CD8-positive, alpha-beta memory T cell (primary cell): ENCODE measurements at regions not wholly inside any gene's neighbourhood (a gene's known extent, or its start where the extent isn't known, plus 50 kb on each side); places are given as distances from the start of the nearest gene placed in this dataset.
A peak's percentile ranks its signal among the peaks of the same experiment; 100 is the strongest.

Experiments used
- CTCF ChIA-PET: fragments of 350-600 bp; sonication (Branson Sonifier 250); formaldehyde crosslinking; loops from one replicate; lab custom pipeline; 2021; ENCODE audit warnings: antibody characterized with exemption; lab: Charles Lee
- POLR2A ChIA-PET: fragments of 350-600 bp; sonication (Branson Sonifier 250); formaldehyde crosslinking; loops from one replicate; lab custom pipeline; 2021; ENCODE audit warnings: antibody characterized with exemption; lab: Charles Lee
- DNase-seq, 5 donors: peaks; one replicate each; pipeline versions ENCODE4 v3.0.0 to v3.0.0-alpha.2; 2020 to 2022; ENCODE audit warnings: mixed read lengths in 1 of 5
- H3K27ac ChIP-seq: one replicate; pipeline ENCODE4 v1.7.0; 2013; ENCODE audit warnings: low read depth, mild to moderate bottlenecking, low read length, moderate library complexity
- H3K27me3 ChIP-seq: 2 replicates; pipeline ENCODE4 v1.7.0; 2013; ENCODE audit warnings: low read length, mild to moderate bottlenecking; ENCODE audit not compliant: insufficient read depth, poor library complexity, severe bottlenecking
- H3K36me3 ChIP-seq: 2 replicates; pipeline ENCODE4 v1.7.0; 2013; ENCODE audit warnings: mild to moderate bottlenecking, low read length, moderate library complexity; ENCODE audit not compliant: insufficient read depth
- H3K4me1 ChIP-seq: 2 replicates; pipeline ENCODE4 v1.7.0; 2013; ENCODE audit warnings: mild to moderate bottlenecking, low read length, moderate library complexity; ENCODE audit not compliant: insufficient read depth
- H3K4me3 ChIP-seq: 2 replicates; pipeline ENCODE4 v1.7.0; 2013; ENCODE audit warnings: mild to moderate bottlenecking, low read length
- H3K9me3 ChIP-seq: 2 replicates; pipeline ENCODE4 v1.7.0; 2013; ENCODE audit warnings: mild to moderate bottlenecking, low read length
- H3K27ac Mint-ChIP-seq, 8 donors: one replicate each; pipeline ENCODE4 v1.8.0; 2020 to 2021; ENCODE audit warnings: mixed read lengths in 8 of 8, mild to moderate bottlenecking in 6 of 8, inconsistent platforms in 3 of 8, moderate library complexity in 3 of 8
- H3K27me3 Mint-ChIP-seq, 2 donors: one replicate each; pipeline ENCODE4 v1.8.0; 2020 to 2021; ENCODE audit warnings: mixed read lengths in 2 of 2, mild to moderate bottlenecking in 1 of 2, moderate library complexity in 1 of 2
- H3K36me3 Mint-ChIP-seq, 3 donors: one replicate each; pipeline ENCODE4 v1.8.0; 2020 to 2021; ENCODE audit warnings: mixed read lengths in 3 of 3, inconsistent platforms in 1 of 3, mild to moderate bottlenecking in 1 of 3
- H3K4me1 Mint-ChIP-seq, 3 donors: one replicate each; pipeline ENCODE4 v1.8.0; 2020 to 2021; ENCODE audit warnings: mixed read lengths in 3 of 3, inconsistent platforms in 1 of 3, mild to moderate bottlenecking in 1 of 3
- H3K4me3 Mint-ChIP-seq, 7 donors: one replicate each; pipeline ENCODE4 v1.8.0; 2020 to 2021; ENCODE audit warnings: mixed read lengths in 7 of 7, mild to moderate bottlenecking in 6 of 7, moderate library complexity in 4 of 7, inconsistent platforms in 2 of 7
- H3K9me3 Mint-ChIP-seq, 5 donors: one replicate each; pipeline ENCODE4 v1.8.0; 2020 to 2022; ENCODE audit warnings: mixed read lengths in 5 of 5, mild to moderate bottlenecking in 3 of 5, moderate library complexity in 2 of 5, inconsistent platforms in 1 of 5

DNA sequence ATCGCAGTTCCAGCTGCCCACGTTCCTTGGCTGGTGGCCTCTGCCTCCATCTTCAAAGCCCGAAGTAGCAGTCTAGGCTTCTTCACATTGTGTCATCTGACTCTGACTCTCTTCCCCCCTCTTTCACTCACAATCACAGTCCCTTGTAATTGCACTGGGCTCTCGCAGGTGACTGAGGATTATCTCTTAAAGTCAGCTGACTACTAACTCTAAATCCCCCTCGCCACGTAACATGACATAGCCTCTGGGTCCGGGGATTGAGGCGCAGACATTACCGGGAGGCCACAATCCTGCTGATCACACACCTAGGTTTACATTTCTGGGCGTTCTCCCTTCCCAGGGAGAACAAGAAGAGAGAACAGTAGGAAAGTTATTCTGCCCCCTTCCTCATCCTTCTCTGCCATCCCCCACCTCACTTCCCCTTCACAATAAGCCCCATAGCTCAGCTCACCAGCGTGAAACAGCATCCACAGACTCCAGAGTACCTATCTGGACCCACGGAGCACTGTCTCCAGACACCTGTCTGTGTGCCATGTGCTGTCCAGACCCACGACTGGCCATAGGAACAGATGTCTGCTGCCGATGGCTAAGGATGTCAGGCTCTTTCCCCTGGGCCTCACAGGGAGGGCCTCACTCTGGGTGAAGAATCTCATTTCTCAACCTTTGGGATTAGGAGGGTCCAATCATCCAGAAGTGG, 64.3 kb upstream of the FZD7 start:
- Mint-ChIP-seq H3K9me3 (peaks cover 0 to 6% (median 0%) of the 10 kb centered on the region in 5 donors), H3K4me3 (no peak overlapping the region)
- POLR2A ChIA-PET, result no interaction called here

GRCh38 chr2:201969938-201970785, 63.5 kb upstream of the FZD7 start:
- Histone ChIP-seq H3K4me1 (no peaks in the 10 kb centered on the region), H3K9me3 (no peaks in the 10 kb centered on the region), H3K36me3 (no peaks in the 10 kb centered on the region), H3K27ac (no peak overlapping the region), H3K4me3 (no peak overlapping the region), H3K27me3 (no peaks in the 10 kb centered on the region)
- CTCF ChIA-PET, result no interaction called here
- POLR2A ChIA-PET, result no interaction called here
- no peak overlapping the region for H3K27ac Mint-ChIP-seq
- peaks cover 7 to 12% of the 10 kb centered on the region in 2 donors for H3K27me3 Mint-ChIP-seq
- peaks cover 0 to 6% (median 0%) of the 10 kb centered on the region in 5 donors for H3K9me3 Mint-ChIP-seq
- no peak for DNase-seq
- H3K4me1 Mint-ChIP-seq, result no peaks in the 10 kb centered on the region
- H3K4me3 Mint-ChIP-seq, result no peak overlapping the region
- no peaks in the 10 kb centered on the region for H3K36me3 Mint-ChIP-seq

More for the DNA sequence above, 64.3 kb upstream of the FZD7 start:
- Histone ChIP-seq H3K4me3 (no peak overlapping the region), H3K36me3 (no peaks in the 10 kb centered on the region), H3K27ac (no peak overlapping the region), H3K27me3 (no peaks in the 10 kb centered on the region), H3K4me1 (no peaks in the 10 kb centered on the region), H3K9me3 (no peaks in the 10 kb centered on the region)
- DNase-seq, result no peak
- Mint-ChIP-seq H3K27ac (no peak overlapping the region), H3K36me3 (no peaks in the 10 kb centered on the region), H3K27me3 (peaks cover 6 to 12% of the 10 kb centered on the region in 2 donors), H3K4me1 (peaks cover 0 to 4% (median 0%) of the 10 kb centered on the region in 3 donors)
- CTCF ChIA-PET, result no interaction called here

DNA sequence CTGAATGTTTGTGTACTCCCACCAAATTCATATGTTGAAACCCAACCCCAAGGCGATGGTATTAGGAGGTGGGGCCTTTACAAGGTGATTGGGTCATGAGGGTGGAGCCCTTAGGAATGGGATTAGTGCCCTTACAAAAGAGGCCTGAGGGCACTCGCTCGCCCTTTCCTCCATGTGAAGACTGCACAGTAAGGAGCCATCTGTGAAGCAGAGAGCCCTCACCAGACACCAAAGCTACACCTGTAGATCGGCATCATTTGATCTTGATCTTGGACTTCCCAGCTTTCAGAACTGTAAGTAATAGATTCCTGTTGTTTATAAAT, 62.9 kb upstream of the FZD7 start:
- H3K27me3 Mint-ChIP-seq, result peaks cover 11 to 12% of the 10 kb centered on the region in 2 donors
- H3K4me3 Mint-ChIP-seq, result no peak overlapping the region
- H3K4me1 Mint-ChIP-seq, result no peaks in the 10 kb centered on the region
- H3K9me3 ChIP-seq, result no peaks in the 10 kb centered on the region
- H3K27ac Mint-ChIP-seq, result no peak overlapping the region
- no peaks in the 10 kb centered on the region for H3K36me3 ChIP-seq
- no peaks in the 10 kb centered on the region for H3K36me3 Mint-ChIP-seq
- H3K27ac ChIP-seq, result no peak overlapping the region
- DNase-seq, result no peak
- H3K4me1 ChIP-seq, result no peaks in the 10 kb centered on the region
- H3K27me3 ChIP-seq, result no peaks in the 10 kb centered on the region
- CTCF ChIA-PET, result no interaction called here
- no peak overlapping the region for H3K4me3 ChIP-seq
- POLR2A ChIA-PET, result no interaction called here
- H3K9me3 Mint-ChIP-seq, result peaks cover 0 to 6% (median 0%) of the 10 kb centered on the region in 5 donors

- Mint-ChIP-seq H3K4me3 (no peak overlapping the region), H3K27me3 (peaks cover 13 to 15% of the 10 kb centered on the region in 2 donors), H3K9me3 (peaks cover 0 to 6% (median 0%) of the 10 kb centered on the region in 5 donors), H3K4me1 (no peaks in the 10 kb centered on the region), H3K36me3 (no peaks in the 10 kb centered on the region), H3K27ac (no peak overlapping the region)
- CTCF ChIA-PET, result no interaction called here
- Histone ChIP-seq H3K4me1 (no peaks in the 10 kb centered on the region), H3K4me3 (no peak overlapping the region), H3K27ac (no peak overlapping the region), H3K9me3 (no peaks in the 10 kb centered on the region), H3K27me3 (no peaks in the 10 kb centered on the region), H3K36me3 (no peaks in the 10 kb centered on the region)
- no peak for DNase-seq
- POLR2A ChIA-PET, result no interaction called here
Measured at GRCh38 chr2:201971531-201972228, 62.0 kb upstream of the FZD7 start.

DNA sequence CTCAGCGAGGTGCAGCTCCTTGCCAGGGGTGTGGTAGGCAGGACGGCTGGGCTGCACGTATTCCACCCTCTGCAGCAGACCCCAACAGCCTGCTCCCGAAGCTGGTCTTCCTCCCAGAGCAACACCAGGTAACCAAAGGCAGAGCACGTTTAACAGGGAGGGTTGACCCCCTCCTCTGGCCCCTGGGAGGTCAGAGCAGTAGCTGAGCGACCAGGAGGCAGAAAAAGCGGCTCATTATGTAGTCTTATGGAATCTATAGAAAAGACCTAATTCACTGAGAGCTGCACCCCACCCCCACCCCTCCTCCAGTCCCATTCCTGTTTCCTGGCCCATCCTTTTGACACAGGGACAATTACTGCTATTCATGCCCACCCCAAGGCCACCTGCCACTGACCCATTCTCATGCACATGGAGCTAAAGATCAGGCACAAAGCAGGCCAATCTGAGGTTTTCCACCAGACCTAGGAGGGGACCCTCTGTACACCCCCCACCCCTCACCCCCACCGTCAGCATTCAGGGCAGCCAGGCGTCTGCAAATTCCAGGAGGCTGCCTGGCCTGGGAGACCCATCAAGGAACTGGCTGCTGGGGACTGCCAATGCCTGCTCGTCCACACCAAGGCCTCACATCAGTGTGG, 60.9 kb upstream of the FZD7 start:
- no peak for DNase-seq
- H3K4me3 Mint-ChIP-seq, result no peak overlapping the region
- Histone ChIP-seq H3K4me3 (no peak overlapping the region), H3K4me1 (no peaks in the 10 kb centered on the region), H3K36me3 (no peaks in the 10 kb centered on the region), H3K27me3 (no peaks in the 10 kb centered on the region), H3K9me3 (no peaks in the 10 kb centered on the region), H3K27ac (no peak overlapping the region)
- H3K9me3 Mint-ChIP-seq, result peaks cover 0 to 6% (median 0%) of the 10 kb centered on the region in 5 donors
- no peaks in the 10 kb centered on the region for H3K4me1 Mint-ChIP-seq
- no peak overlapping the region for H3K27ac Mint-ChIP-seq
- CTCF ChIA-PET, result interaction anchor here (1.1 kb wide), 1 partner anchor 10 kb away, joined by 3 read pairs; no protein-coding TSS in a partner anchor
- POLR2A ChIA-PET, result no interaction called here
- peaks cover 13 to 23% of the 10 kb centered on the region in 2 donors for H3K27me3 Mint-ChIP-seq
- H3K36me3 Mint-ChIP-seq, result no peaks in the 10 kb centered on the region

DNA sequence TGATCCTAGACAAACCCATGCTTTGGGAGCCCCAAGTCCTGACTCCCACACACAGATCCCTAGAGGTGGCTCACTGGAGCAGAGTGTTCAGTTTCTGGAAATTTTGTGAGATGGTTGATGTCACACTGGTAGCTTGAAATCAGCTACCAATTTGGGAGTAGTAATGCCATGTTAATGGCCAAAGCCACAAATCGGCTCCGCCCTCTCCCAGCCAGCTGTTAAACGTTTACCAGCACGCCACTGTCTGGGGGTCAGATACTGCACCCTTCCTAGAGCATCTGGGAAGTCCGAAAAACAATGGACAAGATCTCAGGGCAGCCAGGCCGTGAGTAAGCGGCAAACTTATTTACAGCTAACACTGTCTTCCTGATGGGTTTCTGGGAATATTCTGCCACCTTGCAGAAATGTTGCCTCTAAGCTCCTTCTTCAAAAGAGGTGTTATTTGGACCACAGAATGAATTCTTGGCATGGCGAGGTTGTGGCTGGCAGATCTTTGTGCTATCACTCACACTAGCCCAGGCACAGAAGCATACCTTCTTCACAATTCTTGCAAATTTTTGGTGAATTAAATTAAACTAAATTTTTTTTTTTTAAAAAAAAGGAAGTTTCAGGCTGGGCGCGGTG, 60.2 kb upstream of the FZD7 start:
- H3K27me3 ChIP-seq, result no peaks in the 10 kb centered on the region
- Mint-ChIP-seq H3K36me3 (no peaks in the 10 kb centered on the region), H3K27me3 (peaks cover 13 to 26% of the 10 kb centered on the region in 2 donors), H3K9me3 (peaks cover 0 to 6% (median 0%) of the 10 kb centered on the region in 5 donors), H3K4me3 (no peak overlapping the region), H3K27ac (no peak overlapping the region), H3K4me1 (no peaks in the 10 kb centered on the region)
- no peaks in the 10 kb centered on the region for H3K36me3 ChIP-seq
- ChIA-PET POLR2A (no interaction called here), CTCF (interaction anchor here (1.1 kb wide), 1 partner anchor 11 kb away, joined by 3 read pairs; no protein-coding TSS in a partner anchor)
- H3K27ac ChIP-seq, result no peak overlapping the region
- no peak for DNase-seq
- no peak overlapping the region for H3K4me3 ChIP-seq
- H3K4me1 ChIP-seq, result no peaks in the 10 kb centered on the region
- H3K9me3 ChIP-seq, result no peaks in the 10 kb centered on the region

DNA sequence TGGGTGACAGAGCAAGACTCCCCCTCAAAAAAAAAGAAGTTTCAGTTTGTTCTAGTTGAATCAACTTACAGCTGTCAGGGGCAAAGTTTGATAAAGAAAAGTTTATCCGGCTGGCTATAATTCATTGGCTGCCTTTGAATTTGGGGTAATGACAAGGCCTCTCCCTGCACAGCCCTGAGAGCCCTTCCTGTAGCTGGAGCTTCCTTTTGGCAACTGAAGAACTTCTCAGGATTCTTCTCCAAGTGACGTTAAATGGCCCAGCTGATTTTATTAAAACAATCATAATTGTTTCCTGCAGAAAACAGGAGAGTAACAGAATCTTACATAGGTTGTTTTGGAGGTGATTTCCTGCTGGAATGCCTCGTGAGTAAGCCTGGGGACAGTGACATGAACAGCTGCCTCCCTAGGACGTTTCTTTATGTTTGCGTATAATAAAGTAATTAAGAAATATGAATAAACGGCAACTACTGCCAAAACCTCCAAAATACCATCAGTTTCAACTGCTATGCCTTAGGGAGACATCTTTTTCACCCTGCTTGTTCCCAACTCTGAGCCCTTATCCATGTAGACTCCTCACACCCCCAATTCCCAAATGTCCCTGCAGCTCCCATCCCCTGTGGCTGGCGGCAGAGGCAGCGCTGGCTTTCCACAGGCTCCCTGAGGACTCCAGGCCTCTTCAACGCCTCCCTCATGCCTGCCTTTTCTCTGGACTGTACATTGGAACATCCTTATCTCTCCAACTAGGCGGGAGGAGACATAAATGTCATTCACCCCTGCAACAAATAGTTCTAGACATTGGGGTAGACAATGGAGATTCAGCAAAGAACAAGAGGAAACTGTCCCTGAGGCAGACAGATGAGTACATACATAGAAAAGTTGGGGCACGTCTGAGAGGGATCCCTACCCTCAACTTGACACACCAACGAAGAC, 59.2 kb upstream of the FZD7 start:
- ChIA-PET POLR2A (no interaction called here), CTCF (no interaction called here)
- H3K36me3 ChIP-seq, result no peaks in the 10 kb centered on the region
- H3K27ac Mint-ChIP-seq, result peak overlapping the region in 1 of 8 donors; percentile 21
- H3K9me3 ChIP-seq, result no peaks in the 10 kb centered on the region
- peaks cover 15 to 35% of the 10 kb centered on the region in 2 donors for H3K27me3 Mint-ChIP-seq
- no peaks in the 10 kb centered on the region for H3K4me1 Mint-ChIP-seq
- no peak for DNase-seq
- H3K4me3 ChIP-seq, result no peak overlapping the region
- no peaks in the 10 kb centered on the region for H3K27me3 ChIP-seq
- H3K27ac ChIP-seq, result no peak overlapping the region
- no peaks in the 10 kb centered on the region for H3K4me1 ChIP-seq
- H3K9me3 Mint-ChIP-seq, result peaks cover 0 to 6% (median 0%) of the 10 kb centered on the region in 5 donors
- H3K36me3 Mint-ChIP-seq, result no peaks in the 10 kb centered on the region
- H3K4me3 Mint-ChIP-seq, result no peak overlapping the region
